ENCODE measurements at regions not wholly inside any gene's neighbourhood (a gene's known extent, or its start where the extent isn't known, plus 50 kb on each side); places are given as distances from the start of the nearest gene placed in this dataset.

GRCh38 chr11:97772705-97773104 is 1248.0 kb upstream of the CNTN5 start:
- TF ChIP-seq CTCF (conservative IDR thresholded peaks at IDR 0.05): no peak
- no peak for TF ChIP-seq EZH2 (IDR thresholded peaks at IDR 0.05; ENCODE audit: low read depth)

Measured in PC-9 (cell line).